ENCODE measurements at regions not wholly inside any gene's neighbourhood (a gene's known extent, or its start where the extent isn't known, plus 50 kb on each side); places are given as distances from the start of the nearest gene placed in this dataset.

GRCh38 chr2:2717406-2717805 lies 386.3 kb upstream of the MYT1L start:
- TF ChIP-seq EZH2phosphoT487 (IDR thresholded peaks at IDR 0.05; ENCODE audit: borderline replicate concordance, low read depth, low read length) = no peak
- TF ChIP-seq, protein P1, sequence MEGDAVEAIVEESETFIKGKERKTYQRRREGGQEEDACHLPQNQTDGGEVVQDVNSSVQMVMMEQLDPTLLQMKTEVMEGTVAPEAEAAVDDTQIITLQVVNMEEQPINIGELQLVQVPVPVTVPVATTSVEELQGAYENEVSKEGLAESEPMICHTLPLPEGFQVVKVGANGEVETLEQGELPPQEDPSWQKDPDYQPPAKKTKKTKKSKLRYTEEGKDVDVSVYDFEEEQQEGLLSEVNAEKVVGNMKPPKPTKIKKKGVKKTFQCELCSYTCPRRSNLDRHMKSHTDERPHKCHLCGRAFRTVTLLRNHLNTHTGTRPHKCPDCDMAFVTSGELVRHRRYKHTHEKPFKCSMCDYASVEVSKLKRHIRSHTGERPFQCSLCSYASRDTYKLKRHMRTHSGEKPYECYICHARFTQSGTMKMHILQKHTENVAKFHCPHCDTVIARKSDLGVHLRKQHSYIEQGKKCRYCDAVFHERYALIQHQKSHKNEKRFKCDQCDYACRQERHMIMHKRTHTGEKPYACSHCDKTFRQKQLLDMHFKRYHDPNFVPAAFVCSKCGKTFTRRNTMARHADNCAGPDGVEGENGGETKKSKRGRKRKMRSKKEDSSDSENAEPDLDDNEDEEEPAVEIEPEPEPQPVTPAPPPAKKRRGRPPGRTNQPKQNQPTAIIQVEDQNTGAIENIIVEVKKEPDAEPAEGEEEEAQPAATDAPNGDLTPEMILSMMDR (conservative IDR thresholded peaks at IDR 0.05; ENCODE audit: low read length) = no peak
